OCI-LY1 (cell line): ENCODE measurements at regions not wholly inside any gene's neighbourhood (a gene's known extent, or its start where the extent isn't known, plus 50 kb on each side); places are given as distances from the start of the nearest gene placed in this dataset.

ENCODE experiments used
- H2AFZ ChIP-seq: fragments of 200-600 bp; sonication (generic), shearing (Covaris generic); 2 replicates; pipeline ENCODE4 v1.6.0; 2014; ENCODE audit warnings: antibody characterized with exemption, mild to moderate bottlenecking, low read length
- H3F3A ChIP-seq: fragments of 200-600 bp; sonication (generic), shearing (Covaris generic); 2 replicates; pipeline ENCODE4 v1.6.0; 2014; ENCODE audit warnings: mild to moderate bottlenecking, antibody characterized with exemption, low read length, moderate library complexity; ENCODE audit not compliant: insufficient read depth
- H3K27ac ChIP-seq: fragments of 200-600 bp; sonication (generic); 2 replicates; pipeline ENCODE4 v1.5.1; 2014; ENCODE audit warnings: low read length, mixed run types, mild to moderate bottlenecking, low read depth; ENCODE audit not compliant: poor library complexity, severe bottlenecking
- H3K27me3 ChIP-seq: fragments of 200-600 bp; sonication (generic); 2 replicates; pipeline ENCODE4 v1.6.0; 2014; ENCODE audit warnings: antibody characterized with exemption, mild to moderate bottlenecking, low read length, moderate library complexity; ENCODE audit not compliant: insufficient read depth
- H3K36me3 ChIP-seq: fragments of 200-600 bp; sonication (generic); 2 replicates; pipeline ENCODE4 v1.6.1; 2014; ENCODE audit warnings: mild to moderate bottlenecking, antibody characterized with exemption, low read length, moderate library complexity, mixed read lengths; ENCODE audit not compliant: insufficient read depth
- H3K4me1 ChIP-seq: fragments of 200-600 bp; sonication (generic); 2 replicates; pipeline ENCODE4 v1.5.1; 2014; ENCODE audit warnings: mild to moderate bottlenecking, low read length, moderate library complexity; ENCODE audit not compliant: insufficient read depth, severe bottlenecking
- H3K4me2 ChIP-seq: fragments of 200-600 bp; sonication (generic), shearing (Covaris generic); 2 replicates; pipeline ENCODE4 v1.6.1; 2014; ENCODE audit warnings: low read length
- H3K4me3 ChIP-seq: fragments of 200-600 bp; sonication (generic); 2 replicates; pipeline ENCODE4 v1.5.1; 2014; ENCODE audit warnings: low read length, low read depth, mild to moderate bottlenecking, mixed read lengths; ENCODE audit not compliant: poor library complexity, severe bottlenecking
- H3K79me2 ChIP-seq: fragments of 200-600 bp; shearing (Covaris generic); 2 replicates; pipeline ENCODE4 v1.6.1; 2016; ENCODE audit warnings: mixed run types, low read length, mixed read lengths; ENCODE audit not compliant: insufficient read depth
- H3K9ac ChIP-seq: fragments of 200-600 bp; sonication (generic), shearing (Covaris generic); 2 replicates; pipeline ENCODE4 v1.6.1; 2014; ENCODE audit warnings: mild to moderate bottlenecking, low read length, mixed read lengths
- H3K9me2 ChIP-seq: fragments of 200-600 bp; sonication (generic), shearing (Covaris generic); 2 replicates; pipeline ENCODE4 v1.6.1; 2014; ENCODE audit warnings: low read depth, mild to moderate bottlenecking, low read length, mixed read lengths
- H3K9me3 ChIP-seq: fragments of 200-600 bp; shearing (Covaris generic); 2 replicates; pipeline ENCODE4 v1.6.1; 2014; ENCODE audit warnings: low read length, mixed read lengths
- H4K20me1 ChIP-seq: fragments of 200-600 bp; sonication (generic), shearing (Covaris generic); 2 replicates; pipeline ENCODE4 v1.6.0; 2016; ENCODE audit warnings: mild to moderate bottlenecking, low read length; ENCODE audit not compliant: insufficient read depth
- EZH2 ChIP-seq: fragments of 200-600 bp; sonication (generic), shearing (Covaris generic); IDR thresholded peaks from 2 replicates; pipeline ENCODE4 v1.8.0; 2017; ENCODE audit warnings: borderline replicate concordance, mixed run types, mild to moderate bottlenecking, antibody characterized with exemption, low read length, moderate library complexity, mixed read lengths
- TF ChIP-seq, protein P1 (sequence below): fragments of 200-600 bp; sonication (generic), shearing (Covaris generic); IDR thresholded peaks from 2 replicates; pipeline ENCODE4 v1.5.1; 2017; ENCODE audit warnings: mild to moderate bottlenecking, antibody characterized with exemption, low read length, moderate library complexity, mixed read lengths

DNA sequence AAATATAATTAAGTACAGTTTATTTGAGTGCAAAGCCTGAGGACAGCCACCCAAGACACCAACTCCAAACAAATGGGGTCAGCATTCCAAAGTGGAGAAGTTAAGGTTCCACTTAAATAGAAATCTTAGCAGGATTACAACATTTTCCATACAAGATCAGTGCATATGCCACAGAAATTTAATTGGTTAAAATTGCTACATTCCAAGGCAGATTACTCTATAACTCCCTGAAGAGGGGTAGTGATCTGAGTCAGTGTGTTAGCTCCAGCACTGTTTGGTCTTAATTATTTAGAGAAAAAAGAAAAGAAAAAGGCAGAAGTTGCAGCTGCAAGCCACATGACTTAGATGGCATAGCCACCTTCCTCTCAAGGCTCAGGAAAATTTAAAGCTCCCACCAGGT lies 297.5 kb downstream of the HHIPL2 start:
- no peaks in the 10 kb centered on the region for H3K4me1 ChIP-seq
- H3K9me2 ChIP-seq: no peaks in the 10 kb centered on the region
- H3K27ac ChIP-seq: no peak overlapping the region
- no peaks in the 10 kb centered on the region for H3K27me3 ChIP-seq
- H4K20me1 ChIP-seq: no peaks in the 10 kb centered on the region
- no peak overlapping the region for H3K4me3 ChIP-seq
- H3K9me3 ChIP-seq: no peaks in the 10 kb centered on the region
- no peak overlapping the region for H2AFZ ChIP-seq
- no peaks in the 10 kb centered on the region for H3F3A ChIP-seq
- no peak overlapping the region for H3K4me2 ChIP-seq
- H3K36me3 ChIP-seq: no peaks in the 10 kb centered on the region
- H3K9ac ChIP-seq: no peak overlapping the region
- TF ChIP-seq, protein P1, sequence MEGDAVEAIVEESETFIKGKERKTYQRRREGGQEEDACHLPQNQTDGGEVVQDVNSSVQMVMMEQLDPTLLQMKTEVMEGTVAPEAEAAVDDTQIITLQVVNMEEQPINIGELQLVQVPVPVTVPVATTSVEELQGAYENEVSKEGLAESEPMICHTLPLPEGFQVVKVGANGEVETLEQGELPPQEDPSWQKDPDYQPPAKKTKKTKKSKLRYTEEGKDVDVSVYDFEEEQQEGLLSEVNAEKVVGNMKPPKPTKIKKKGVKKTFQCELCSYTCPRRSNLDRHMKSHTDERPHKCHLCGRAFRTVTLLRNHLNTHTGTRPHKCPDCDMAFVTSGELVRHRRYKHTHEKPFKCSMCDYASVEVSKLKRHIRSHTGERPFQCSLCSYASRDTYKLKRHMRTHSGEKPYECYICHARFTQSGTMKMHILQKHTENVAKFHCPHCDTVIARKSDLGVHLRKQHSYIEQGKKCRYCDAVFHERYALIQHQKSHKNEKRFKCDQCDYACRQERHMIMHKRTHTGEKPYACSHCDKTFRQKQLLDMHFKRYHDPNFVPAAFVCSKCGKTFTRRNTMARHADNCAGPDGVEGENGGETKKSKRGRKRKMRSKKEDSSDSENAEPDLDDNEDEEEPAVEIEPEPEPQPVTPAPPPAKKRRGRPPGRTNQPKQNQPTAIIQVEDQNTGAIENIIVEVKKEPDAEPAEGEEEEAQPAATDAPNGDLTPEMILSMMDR: no peak
- H3K79me2 ChIP-seq: no peaks in the 10 kb centered on the region

GRCh38 chr1:222247811-222248310 lies 300.0 kb downstream of the HHIPL2 start:
- H3K4me3 ChIP-seq: no peak overlapping the region
- no peaks in the 10 kb centered on the region for H3K79me2 ChIP-seq
- H2AFZ ChIP-seq: no peak overlapping the region
- no peak overlapping the region for H3K9ac ChIP-seq
- no peak for TF ChIP-seq EZH2
- TF ChIP-seq, protein P1: no peak
- no peaks in the 10 kb centered on the region for H3K36me3 ChIP-seq
- no peaks in the 10 kb centered on the region for H4K20me1 ChIP-seq
- no peaks in the 10 kb centered on the region for H3K9me3 ChIP-seq
- H3K27ac ChIP-seq: no peak overlapping the region
- H3K4me2 ChIP-seq: no peak overlapping the region
- H3K9me2 ChIP-seq: no peaks in the 10 kb centered on the region
- no peaks in the 10 kb centered on the region for H3K4me1 ChIP-seq
- no peaks in the 10 kb centered on the region for H3K27me3 ChIP-seq
- no peaks in the 10 kb centered on the region for H3F3A ChIP-seq

- Histone ChIP-seq H3K4me2 (no peak overlapping the region), H3K9me3 (no peaks in the 10 kb centered on the region), H3K27ac (no peak overlapping the region), H3K79me2 (no peaks in the 10 kb centered on the region), H2AFZ (no peak overlapping the region), H4K20me1 (no peaks in the 10 kb centered on the region), H3K9ac (no peak overlapping the region), H3K4me3 (no peak overlapping the region), H3F3A (no peaks in the 10 kb centered on the region), H3K27me3 (no peaks in the 10 kb centered on the region), H3K9me2 (no peaks in the 10 kb centered on the region), H3K36me3 (no peaks in the 10 kb centered on the region), H3K4me1 (no peaks in the 10 kb centered on the region)
- TF ChIP-seq, protein P1: no peak
- TF ChIP-seq EZH2: no peak
Measured at GRCh38 chr1:222247081-222247480, 300.8 kb downstream of the HHIPL2 start.
